ENCODE measurements at regions not wholly inside any gene's neighbourhood (a gene's known extent, or its start where the extent isn't known, plus 50 kb on each side); places are given as distances from the start of the nearest gene placed in this dataset.

- in situ Hi-C loops (cut with MboI; ENCODE audit: low sequenced_read_pairs), result no loop called here
Observed at GRCh38 chr15:98025237-98025636, 64.7 kb downstream of the ARRDC4 start.

GRCh38 chr15:98034731-98035130 is 74.2 kb downstream of the ARRDC4 start:
- in situ Hi-C loops (cut with MboI; ENCODE audit: low sequenced_read_pairs), result no loop called here

GRCh38 chr15:98035134-98035533 is 74.6 kb downstream of the ARRDC4 start:
- in situ Hi-C loops (cut with MboI; ENCODE audit: low sequenced_read_pairs), result no loop called here

- in situ Hi-C loops (cut with MboI; ENCODE audit: low sequenced_read_pairs), result no loop called here
Observed at GRCh38 chr15:98035577-98036010, 75.1 kb downstream of the ARRDC4 start.

- in situ Hi-C loops (cut with MboI; ENCODE audit: low sequenced_read_pairs), result no loop called here
Observed at GRCh38 chr15:98039596-98039995, 79.1 kb downstream of the ARRDC4 start.

- in situ Hi-C loops (cut with MboI; ENCODE audit: low sequenced_read_pairs), result no loop called here
Observed at GRCh38 chr15:98040146-98040545, 79.6 kb downstream of the ARRDC4 start.

- in situ Hi-C loops (cut with MboI; ENCODE audit: low sequenced_read_pairs), result no loop called here
Observed at GRCh38 chr15:98043160-98044014, 82.9 kb downstream of the ARRDC4 start.

GRCh38 chr15:98051734-98052133 is 91.2 kb downstream of the ARRDC4 start:
- in situ Hi-C loops (cut with MboI; ENCODE audit: low sequenced_read_pairs), result no loop called here

GRCh38 chr15:98057453-98057852 is 97.0 kb downstream of the ARRDC4 start:
- in situ Hi-C loops (cut with MboI; ENCODE audit: low sequenced_read_pairs), result no loop called here

GRCh38 chr15:98062869-98063268 is 102.4 kb downstream of the ARRDC4 start:
- in situ Hi-C loops (cut with MboI; ENCODE audit: low sequenced_read_pairs), result no loop called here

GRCh38 chr15:98063315-98063714 is 102.8 kb downstream of the ARRDC4 start:
- in situ Hi-C loops (cut with MboI; ENCODE audit: low sequenced_read_pairs), result no loop called here

GRCh38 chr15:98063871-98064270 is 103.4 kb downstream of the ARRDC4 start:
- in situ Hi-C loops (cut with MboI; ENCODE audit: low sequenced_read_pairs), result no loop called here

- in situ Hi-C loops (cut with MboI; ENCODE audit: low sequenced_read_pairs), result no loop called here
Observed at GRCh38 chr15:98067339-98067738, 106.8 kb downstream of the ARRDC4 start.

- in situ Hi-C loops (cut with MboI; ENCODE audit: low sequenced_read_pairs), result no loop called here
Observed at GRCh38 chr15:98069256-98069655, 108.8 kb downstream of the ARRDC4 start.

- in situ Hi-C loops (cut with MboI; ENCODE audit: low sequenced_read_pairs), result no loop called here
Observed at GRCh38 chr15:98070137-98070536, 109.6 kb downstream of the ARRDC4 start.

GRCh38 chr15:98071786-98072185 is 111.3 kb downstream of the ARRDC4 start:
- in situ Hi-C loops (cut with MboI; ENCODE audit: low sequenced_read_pairs), result no loop called here

- in situ Hi-C loops (cut with MboI; ENCODE audit: low sequenced_read_pairs), result no loop called here
Observed at GRCh38 chr15:98075441-98075840, 114.9 kb downstream of the ARRDC4 start.

- in situ Hi-C loops (cut with MboI; ENCODE audit: low sequenced_read_pairs), result no loop called here
Observed at GRCh38 chr15:98076021-98076816, 115.7 kb downstream of the ARRDC4 start.

GRCh38 chr15:98077186-98077585 is 116.7 kb downstream of the ARRDC4 start:
- in situ Hi-C loops (cut with MboI; ENCODE audit: low sequenced_read_pairs), result no loop called here

GRCh38 chr15:98080791-98081190 is 120.3 kb downstream of the ARRDC4 start:
- in situ Hi-C loops (cut with MboI; ENCODE audit: low sequenced_read_pairs), result loop anchor here (10.0 kb wide), 1 partner anchor 176 kb away; no protein-coding TSS in a partner anchor

GRCh38 chr15:98083203-98083910 is 122.9 kb downstream of the ARRDC4 start:
- in situ Hi-C loops (cut with MboI; ENCODE audit: low sequenced_read_pairs), result loop anchor here (10.0 kb wide), 1 partner anchor 179 kb away; no protein-coding TSS in a partner anchor

All from HL-60/S4 treated with retinoic acid at 250 ng/mL for 4 days and 3 days (cell line).